Kidney (tissue), 13 donors: ENCODE measurements at regions not wholly inside any gene's neighbourhood (a gene's known extent, or its start where the extent isn't known, plus 50 kb on each side); places are given as distances from the start of the nearest gene placed in this dataset.

Experiments
- DNase-seq, 5 donors: peaks; one replicate each; pipeline ENCODE4 v3.0.0-alpha.2; 2013 to 2020
- FAIRE-seq: peaks from 2 replicates; lab custom pipeline; 2012; peaks lifted over from hg19 to GRCh38; lab: Jason Lieb, UNC
- H3K27ac ChIP-seq, 2 donors: one replicate each; pipeline ENCODE4 v1.7.0; 2013; ENCODE audit warnings: low read depth in 2 of 2, low read length in 2 of 2, inconsistent platforms in 1 of 2
- H3K27me3 ChIP-seq: one replicate; pipeline ENCODE4 v1.7.1; 2013; ENCODE audit warnings: low read length, inconsistent platforms; ENCODE audit not compliant: control insufficient read depth, insufficient read depth
- H3K36me3 ChIP-seq, 3 donors: one replicate each; pipeline versions ENCODE4 v1.7.0 to v1.7.1; 2013; ENCODE audit warnings: low read length in 3 of 3, control low read depth in 1 of 3, inconsistent platforms in 1 of 3; ENCODE audit not compliant: insufficient read depth in 3 of 3, control insufficient read depth in 2 of 3
- H3K4me1 ChIP-seq, 3 donors: one replicate each; pipeline versions ENCODE4 v1.7.0 to v1.7.1; 2013; ENCODE audit warnings: low read length in 3 of 3, inconsistent platforms in 1 of 3, low read depth in 1 of 3; ENCODE audit not compliant: control insufficient read depth in 2 of 3, insufficient read depth in 2 of 3
- H3K4me3 ChIP-seq, 3 donors: one replicate each; pipeline versions ENCODE4 v1.7.0 to v1.8.1; 2013; ENCODE audit warnings: low read length in 3 of 3, control low read depth in 1 of 3, inconsistent platforms in 1 of 3
- H3K9ac ChIP-seq, 3 donors: one replicate each; pipeline versions ENCODE4 v1.7.0 to v1.7.1; 2013; ENCODE audit warnings: low read length in 3 of 3, control low read depth in 1 of 3, inconsistent platforms in 1 of 3
- H3K9me3 ChIP-seq, 3 donors: one replicate each; pipeline versions ENCODE4 v1.7.0 to v1.7.1; 2013; ENCODE audit warnings: low read length in 3 of 3, control low read depth in 1 of 3, inconsistent platforms in 1 of 3; ENCODE audit not compliant: control insufficient read depth in 2 of 3, insufficient read depth in 1 of 3
- CTCF ChIP-seq: IDR thresholded peaks from 3 replicates; pipeline ENCODE4 v1.5.1; 2012; ENCODE audit warnings: mild to moderate bottlenecking, moderate library complexity, borderline replicate concordance; ENCODE audit not compliant: insufficient read depth; ENCODE audit errors: extremely low read depth
- intact Hi-C: fragments of 100-400 bp; cut with DNase I; formaldehyde crosslinking; loops from one replicate; pipeline ENCODE4 v1.11.1; 2022
- donor health status: control.
- donor health status: control.
- donor health status: control.
- donor health status: control.
- donor health status: control.
- donor health status: DM: yes; HTN: yes; CAD: no.
- donor health status: Normal renal cell carcinoma (clear cell type).

GRCh38 chr11:101185985-101186384 is 56.4 kb upstream of the PGR start:
- no peaks in the 10 kb centered on the region for H3K9me3 ChIP-seq
- TF ChIP-seq CTCF, result no peak
- no peak for FAIRE-seq
- no peaks in the 10 kb centered on the region for H3K27me3 ChIP-seq
- intact Hi-C loops, result no loop called here
- H3K4me3 ChIP-seq, result no peak overlapping the region
- no peaks in the 10 kb centered on the region for H3K36me3 ChIP-seq
- H3K4me1 ChIP-seq, result no peaks in the 10 kb centered on the region
- H3K27ac ChIP-seq, result no peak overlapping the region
- no peak overlapping the region for H3K9ac ChIP-seq
- no peak for DNase-seq

- Histone ChIP-seq H3K27me3 (no peaks in the 10 kb centered on the region), H3K4me1 (no peaks in the 10 kb centered on the region), H3K4me3 (no peak overlapping the region), H3K9ac (no peak overlapping the region), H3K27ac (no peak overlapping the region), H3K36me3 (no peaks in the 10 kb centered on the region), H3K9me3 (no peaks in the 10 kb centered on the region)
- TF ChIP-seq CTCF, result no peak
- intact Hi-C loops, result no loop called here
- FAIRE-seq (no peak), DNase-seq (no peak)
These were observed 52.9 kb upstream of the PGR start for GRCh38 chr11:101182467-101182866.

GRCh38 chr11:101180481-101180880 is 50.9 kb upstream of the PGR start:
- no peaks in the 10 kb centered on the region for H3K4me1 ChIP-seq
- H3K9me3 ChIP-seq, result no peaks in the 10 kb centered on the region
- no peaks in the 10 kb centered on the region for H3K27me3 ChIP-seq
- no peak for DNase-seq
- no peak overlapping the region for H3K4me3 ChIP-seq
- intact Hi-C loops, result no loop called here
- H3K27ac ChIP-seq, result no peak overlapping the region
- H3K36me3 ChIP-seq, result no peaks in the 10 kb centered on the region
- TF ChIP-seq CTCF, result no peak
- H3K9ac ChIP-seq, result no peak overlapping the region
- FAIRE-seq, result no peak
